ENCODE measurements at regions not wholly inside any gene's neighbourhood (a gene's known extent, or its start where the extent isn't known, plus 50 kb on each side); places are given as distances from the start of the nearest gene placed in this dataset.

GRCh38 chr1:234957330-234958065 is 171.1 kb downstream of the TOMM20 start (continued):
- no peak for TF ChIP-seq KIAA2018 (CRISPR knock-in tag; IDR thresholded peaks at IDR 0.05; ENCODE audit: borderline replicate concordance)
- TF ChIP-seq PAX8 (CRISPR knock-in tag; IDR thresholded peaks at IDR 0.05; ENCODE audit: borderline replicate concordance): no peak
- TF ChIP-seq MYNN (CRISPR knock-in tag; IDR thresholded peaks at IDR 0.05; ENCODE audit: low read depth): 0 out of 2 replicates have a peak, but pooled peaks have one; percentile 68
- no peak for TF ChIP-seq ZNF883 (CRISPR knock-in tag; IDR thresholded peaks at IDR 0.05; ENCODE audit: not compliant biosample characterization)
- TF ChIP-seq SMC3 (IDR thresholded peaks at IDR 0.05; ENCODE audit: low read length): peak; percentile 48
- peak; percentile 95 for TF ChIP-seq ATF2 (CRISPR knock-in tag; IDR thresholded peaks at IDR 0.05)
- TF ChIP-seq ZNF816 (CRISPR knock-in tag; IDR thresholded peaks at IDR 0.05; ENCODE audit: borderline replicate concordance): peak; percentile 71
- no peak for TF ChIP-seq IKZF1 (IDR thresholded peaks at IDR 0.05)
- no peak for TF ChIP-seq TEF (CRISPR knock-in tag; IDR thresholded peaks at IDR 0.05)
- TF ChIP-seq ZFP41 (CRISPR knock-in tag; IDR thresholded peaks at IDR 0.05; ENCODE audit: borderline replicate concordance): no peak
- no peak for TF ChIP-seq CREB3 (CRISPR knock-in tag; IDR thresholded peaks at IDR 0.05)
- no peak; the same call in 1 of the 2 replicates for TF ChIP-seq CHD4 (IDR thresholded peaks at IDR 0.05; ENCODE audit: borderline replicate concordance, low read length)
- TF ChIP-seq EED (CRISPR knock-in tag; IDR thresholded peaks at IDR 0.05): no peak; the same call in 1 of the 2 replicates
- peak; percentile 94 for TF ChIP-seq RBFOX2 (IDR thresholded peaks at IDR 0.05; ENCODE audit: low read depth, low read length)
- TF ChIP-seq CREM (IDR thresholded peaks at IDR 0.05): peak; percentile 87
- no peak for TF ChIP-seq CREM (CRISPR knock-in tag; IDR thresholded peaks at IDR 0.05)
- TF ChIP-seq POGK (CRISPR knock-in tag; conservative IDR thresholded peaks at IDR 0.05): no peak
